SK-N-SH treated with all-trans-retinoic acid at 6 μM for 48 hours (cell line): ENCODE measurements at regions not wholly inside any gene's neighbourhood (a gene's known extent, or its start where the extent isn't known, plus 50 kb on each side); places are given as distances from the start of the nearest gene placed in this dataset.

Source experiments
- BACH2 ChIP-seq: fragments of 250-450 bp; sonication (Bioruptor Pico); IDR thresholded peaks from 2 replicates; pipeline ENCODE4 v1.9.0; 2021; ENCODE audit warnings: mild to moderate bottlenecking, borderline replicate concordance
- CREB5 ChIP-seq: fragments of 250-450 bp; sonication (Bioruptor Pico); IDR thresholded peaks from 2 replicates; pipeline ENCODE4 v1.5.1; 2020; ENCODE audit warnings: low read depth, mild to moderate bottlenecking, moderate library complexity
- CSRNP3 ChIP-seq: fragments of 250-450 bp; sonication (Bioruptor Pico); IDR thresholded peaks from 2 replicates; pipeline ENCODE4 v1.5.1; 2021; ENCODE audit warnings: mild to moderate bottlenecking, moderate library complexity
- OSR1 ChIP-seq: fragments of 250-450 bp; sonication (Bioruptor Pico); IDR thresholded peaks from 2 replicates; pipeline ENCODE4 v1.8.0; 2022; ENCODE audit warnings: moderate library complexity, mild to moderate bottlenecking, inconsistent platforms
- PATZ1 ChIP-seq: fragments of 250-450 bp; sonication (Bioruptor Pico); IDR thresholded peaks from 2 replicates; pipeline ENCODE4 v1.8.0; 2020; ENCODE audit warnings: mild to moderate bottlenecking, moderate library complexity, borderline replicate concordance
- PPARA ChIP-seq: fragments of 250-450 bp; sonication (Bioruptor Pico); IDR thresholded peaks from 2 replicates; pipeline ENCODE4 v1.5.0; 2020; ENCODE audit warnings: mild to moderate bottlenecking, borderline replicate concordance
- RARB ChIP-seq: fragments of 250-450 bp; sonication (Bioruptor Pico); IDR thresholded peaks from 2 replicates; pipeline ENCODE4 v1.8.0; 2021; ENCODE audit warnings: mild to moderate bottlenecking, moderate library complexity
- SNAI2 ChIP-seq: fragments of 250-450 bp; sonication (Bioruptor Pico); IDR thresholded peaks from 2 replicates; pipeline ENCODE4 v1.5.0; 2020; ENCODE audit warnings: mild to moderate bottlenecking, moderate library complexity
- TOX ChIP-seq: fragments of 250-450 bp; sonication (Bioruptor Pico); IDR thresholded peaks from 2 replicates; pipeline ENCODE4 v1.8.0; 2021; ENCODE audit warnings: mild to moderate bottlenecking, moderate library complexity, borderline replicate concordance
- TSHZ2 ChIP-seq: fragments of 250-450 bp; sonication (Bioruptor Pico); IDR thresholded peaks from 2 replicates; pipeline ENCODE4 v1.5.0; 2020; ENCODE audit warnings: mild to moderate bottlenecking, moderate library complexity
- ZNF8 ChIP-seq: fragments of 450-650 bp; formaldehyde crosslinking; IDR thresholded peaks from 2 replicates; pipeline ENCODE4 v1.5.0; 2020; ENCODE audit warnings: mild to moderate bottlenecking, moderate library complexity

- TF ChIP-seq SNAI2 (CRISPR knock-in tag) (no peak), ZNF8 (CRISPR knock-in tag) (no peak), CSRNP3 (CRISPR knock-in tag) (no peak), PATZ1 (CRISPR knock-in tag) (no peak), BACH2 (no peak), CREB5 (CRISPR knock-in tag) (no peak), TOX (CRISPR knock-in tag) (no peak), PPARA (CRISPR knock-in tag) (no peak), RARB (CRISPR knock-in tag) (no peak), OSR1 (CRISPR knock-in tag) (no peak), TSHZ2 (CRISPR knock-in tag) (no peak)
These were observed 150.3 kb upstream of the NRP1 start for GRCh38 chr10:33484787-33485186.
